ENCODE measurements at regions not wholly inside any gene's neighbourhood (a gene's known extent, or its start where the extent isn't known, plus 50 kb on each side); places are given as distances from the start of the nearest gene placed in this dataset.

GRCh38 chr2:216956820-216957493, 97.1 kb upstream of the TNP1 start:
- no peaks in the 10 kb centered on the region for H3K36me3 ChIP-seq (replicated peaks; ENCODE audit: insufficient read depth, low read depth)
- no peak overlapping the region for H3K27ac ChIP-seq
- whole genome bisulfite sequencing (ENCODE audit: low lambda C conversion rate, missing lambda C conversion rate) = 95% methylated on average over 5 of the region's 5 CpGs
- no peaks in the 10 kb centered on the region for H4K20me1 ChIP-seq (ENCODE audit: insufficient read depth, poor library complexity, severe bottlenecking)
- no peaks in the 10 kb centered on the region for H3K9me2 ChIP-seq (replicated peaks; ENCODE audit: insufficient read depth)
- no peaks in the 10 kb centered on the region for H3K27me3 ChIP-seq
- DNase-seq (ENCODE audit: low spot score) = no peak
- H3K4me1 ChIP-seq (ENCODE audit: insufficient read depth) = no peaks in the 10 kb centered on the region
- no peaks in the 10 kb centered on the region for H3K9me3 ChIP-seq (ENCODE audit: low read depth)
- TF ChIP-seq EZH2 (IDR thresholded peaks at IDR 0.05; ENCODE audit: borderline replicate concordance) = no peak
- no peak for TF ChIP-seq EZH2phosphoT487 (IDR thresholded peaks at IDR 0.05; ENCODE audit: low read depth, severe bottlenecking, unreplicated experiment)
- TF ChIP-seq, protein P1, sequence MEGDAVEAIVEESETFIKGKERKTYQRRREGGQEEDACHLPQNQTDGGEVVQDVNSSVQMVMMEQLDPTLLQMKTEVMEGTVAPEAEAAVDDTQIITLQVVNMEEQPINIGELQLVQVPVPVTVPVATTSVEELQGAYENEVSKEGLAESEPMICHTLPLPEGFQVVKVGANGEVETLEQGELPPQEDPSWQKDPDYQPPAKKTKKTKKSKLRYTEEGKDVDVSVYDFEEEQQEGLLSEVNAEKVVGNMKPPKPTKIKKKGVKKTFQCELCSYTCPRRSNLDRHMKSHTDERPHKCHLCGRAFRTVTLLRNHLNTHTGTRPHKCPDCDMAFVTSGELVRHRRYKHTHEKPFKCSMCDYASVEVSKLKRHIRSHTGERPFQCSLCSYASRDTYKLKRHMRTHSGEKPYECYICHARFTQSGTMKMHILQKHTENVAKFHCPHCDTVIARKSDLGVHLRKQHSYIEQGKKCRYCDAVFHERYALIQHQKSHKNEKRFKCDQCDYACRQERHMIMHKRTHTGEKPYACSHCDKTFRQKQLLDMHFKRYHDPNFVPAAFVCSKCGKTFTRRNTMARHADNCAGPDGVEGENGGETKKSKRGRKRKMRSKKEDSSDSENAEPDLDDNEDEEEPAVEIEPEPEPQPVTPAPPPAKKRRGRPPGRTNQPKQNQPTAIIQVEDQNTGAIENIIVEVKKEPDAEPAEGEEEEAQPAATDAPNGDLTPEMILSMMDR (IDR thresholded peaks at IDR 0.05; ENCODE audit: poor library complexity) = no peak
- H3K79me2 ChIP-seq = no peaks in the 10 kb centered on the region
- no peak overlapping the region for H3K4me2 ChIP-seq
- no peak overlapping the region for H2AFZ ChIP-seq
- no peak overlapping the region for H3K4me3 ChIP-seq

GRCh38 chr2:216951171-216951570, 91.3 kb upstream of the TNP1 start:
- no peaks in the 10 kb centered on the region for H3K27me3 ChIP-seq
- TF ChIP-seq, protein P1 (IDR thresholded peaks at IDR 0.05; ENCODE audit: poor library complexity) = no peak
- TF ChIP-seq EZH2phosphoT487 (IDR thresholded peaks at IDR 0.05; ENCODE audit: low read depth, severe bottlenecking, unreplicated experiment) (no peak), EZH2 (IDR thresholded peaks at IDR 0.05; ENCODE audit: borderline replicate concordance) (no peak)
- no peaks in the 10 kb centered on the region for H4K20me1 ChIP-seq (ENCODE audit: insufficient read depth, poor library complexity, severe bottlenecking)
- no peak for DNase-seq (ENCODE audit: low spot score)
- H3K36me3 ChIP-seq (replicated peaks; ENCODE audit: insufficient read depth, low read depth) = no peaks in the 10 kb centered on the region
- H3K4me2 ChIP-seq = no peak overlapping the region
- no peaks in the 10 kb centered on the region for H3K9me2 ChIP-seq (replicated peaks; ENCODE audit: insufficient read depth)
- H2AFZ ChIP-seq = no peak overlapping the region
- H3K4me1 ChIP-seq (ENCODE audit: insufficient read depth) = no peaks in the 10 kb centered on the region
- H3K9me3 ChIP-seq (ENCODE audit: low read depth) = no peaks in the 10 kb centered on the region
- no peak overlapping the region for H3K27ac ChIP-seq
- H3K4me3 ChIP-seq = no peak overlapping the region
- H3K79me2 ChIP-seq = no peaks in the 10 kb centered on the region
- 86% methylated on average over 4 of the region's 4 CpGs for WGBS (ENCODE audit: low lambda C conversion rate, missing lambda C conversion rate)

DNA sequence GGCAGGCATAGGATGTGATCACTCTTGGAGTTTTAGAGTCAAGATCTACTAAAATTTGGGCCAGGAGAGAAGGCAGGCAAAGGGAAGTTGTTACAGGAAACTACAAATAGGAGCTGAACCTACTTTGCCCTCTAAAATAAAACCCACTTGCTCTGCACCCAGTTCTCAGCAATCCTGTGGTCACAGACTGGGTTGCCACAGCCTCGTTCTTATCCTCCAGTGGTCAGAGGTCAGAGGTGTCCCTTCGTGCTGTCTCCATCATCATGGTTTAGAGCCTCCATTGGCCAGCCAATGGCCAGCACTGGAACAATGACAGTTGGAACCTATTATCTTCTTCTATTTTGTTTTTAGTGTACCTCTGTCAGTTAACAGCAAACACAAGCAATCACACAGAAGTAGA, 90.7 kb upstream of the TNP1 start:
- H3K36me3 ChIP-seq (replicated peaks; ENCODE audit: insufficient read depth, low read depth) = no peaks in the 10 kb centered on the region
- H3K4me1 ChIP-seq (ENCODE audit: insufficient read depth) = no peaks in the 10 kb centered on the region
- H3K4me3 ChIP-seq = no peak overlapping the region
- no peak overlapping the region for H3K4me2 ChIP-seq
- H3K27ac ChIP-seq = no peak overlapping the region
- no peaks in the 10 kb centered on the region for H4K20me1 ChIP-seq (ENCODE audit: insufficient read depth, poor library complexity, severe bottlenecking)
- WGBS (ENCODE audit: low lambda C conversion rate, missing lambda C conversion rate) = 80% methylated on average over 2 of the region's 2 CpGs
- no peaks in the 10 kb centered on the region for H3K9me2 ChIP-seq (replicated peaks; ENCODE audit: insufficient read depth)
- TF ChIP-seq, protein P1 (IDR thresholded peaks at IDR 0.05; ENCODE audit: poor library complexity) = no peak
- TF ChIP-seq EZH2phosphoT487 (IDR thresholded peaks at IDR 0.05; ENCODE audit: low read depth, severe bottlenecking, unreplicated experiment) = no peak
- H3K79me2 ChIP-seq = no peaks in the 10 kb centered on the region
- no peaks in the 10 kb centered on the region for H3K27me3 ChIP-seq
- H2AFZ ChIP-seq = no peak overlapping the region
- H3K9me3 ChIP-seq (ENCODE audit: low read depth) = no peaks in the 10 kb centered on the region
- no peak for DNase-seq (ENCODE audit: low spot score)
